ENCODE measurements at regions not wholly inside any gene's neighbourhood (a gene's known extent, or its start where the extent isn't known, plus 50 kb on each side); places are given as distances from the start of the nearest gene placed in this dataset.

DNA sequence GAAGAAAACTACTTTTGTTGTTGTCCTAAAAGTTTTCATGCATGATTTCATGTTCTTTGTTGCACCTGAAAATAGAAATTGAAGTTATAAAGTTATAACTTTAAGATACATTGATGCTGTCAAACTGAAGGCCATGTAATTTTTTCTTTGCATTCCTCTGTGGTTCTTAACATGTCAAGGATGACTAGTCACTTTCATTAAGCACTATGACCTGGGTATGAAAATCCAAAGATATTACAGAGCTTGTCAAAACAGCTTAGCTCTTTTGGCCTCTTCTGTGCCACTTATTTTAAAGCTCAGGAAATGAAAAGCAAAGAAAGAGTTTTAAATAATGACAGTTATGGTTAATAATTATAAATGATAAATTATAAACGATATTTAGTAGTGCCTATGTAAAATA lies 241.6 kb upstream of the CACNA2D1 start:
- TF ChIP-seq, protein P1, sequence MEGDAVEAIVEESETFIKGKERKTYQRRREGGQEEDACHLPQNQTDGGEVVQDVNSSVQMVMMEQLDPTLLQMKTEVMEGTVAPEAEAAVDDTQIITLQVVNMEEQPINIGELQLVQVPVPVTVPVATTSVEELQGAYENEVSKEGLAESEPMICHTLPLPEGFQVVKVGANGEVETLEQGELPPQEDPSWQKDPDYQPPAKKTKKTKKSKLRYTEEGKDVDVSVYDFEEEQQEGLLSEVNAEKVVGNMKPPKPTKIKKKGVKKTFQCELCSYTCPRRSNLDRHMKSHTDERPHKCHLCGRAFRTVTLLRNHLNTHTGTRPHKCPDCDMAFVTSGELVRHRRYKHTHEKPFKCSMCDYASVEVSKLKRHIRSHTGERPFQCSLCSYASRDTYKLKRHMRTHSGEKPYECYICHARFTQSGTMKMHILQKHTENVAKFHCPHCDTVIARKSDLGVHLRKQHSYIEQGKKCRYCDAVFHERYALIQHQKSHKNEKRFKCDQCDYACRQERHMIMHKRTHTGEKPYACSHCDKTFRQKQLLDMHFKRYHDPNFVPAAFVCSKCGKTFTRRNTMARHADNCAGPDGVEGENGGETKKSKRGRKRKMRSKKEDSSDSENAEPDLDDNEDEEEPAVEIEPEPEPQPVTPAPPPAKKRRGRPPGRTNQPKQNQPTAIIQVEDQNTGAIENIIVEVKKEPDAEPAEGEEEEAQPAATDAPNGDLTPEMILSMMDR (IDR thresholded peaks at IDR 0.05): no peak
- TF ChIP-seq MAX (IDR thresholded peaks at IDR 0.05; ENCODE audit: low read depth): no peak
- peak; percentile 24; the same call in 1 of the 2 replicates for TF ChIP-seq TCF12 (IDR thresholded peaks at IDR 0.05)
- no peak for TF ChIP-seq TEAD4 (IDR thresholded peaks at IDR 0.05; ENCODE audit: borderline replicate concordance, insufficient read depth)
- TF ChIP-seq YY1 (IDR thresholded peaks at IDR 0.05; ENCODE audit: low read depth): no peak
- TF ChIP-seq EP300 (IDR thresholded peaks at IDR 0.05; ENCODE audit: borderline replicate concordance in 1 of 2, low read depth in 1 of 2, low read length in 1 of 2): no peak
- TF ChIP-seq, protein P2, sequence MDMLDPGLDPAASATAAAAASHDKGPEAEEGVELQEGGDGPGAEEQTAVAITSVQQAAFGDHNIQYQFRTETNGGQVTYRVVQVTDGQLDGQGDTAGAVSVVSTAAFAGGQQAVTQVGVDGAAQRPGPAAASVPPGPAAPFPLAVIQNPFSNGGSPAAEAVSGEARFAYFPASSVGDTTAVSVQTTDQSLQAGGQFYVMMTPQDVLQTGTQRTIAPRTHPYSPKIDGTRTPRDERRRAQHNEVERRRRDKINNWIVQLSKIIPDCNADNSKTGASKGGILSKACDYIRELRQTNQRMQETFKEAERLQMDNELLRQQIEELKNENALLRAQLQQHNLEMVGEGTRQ (IDR thresholded peaks at IDR 0.05; ENCODE audit: borderline replicate concordance, low read depth, low read length): no peak
